H1 (cell line): ENCODE measurements at regions not wholly inside any gene's neighbourhood (a gene's known extent, or its start where the extent isn't known, plus 50 kb on each side); places are given as distances from the start of the nearest gene placed in this dataset.

Experiments used
- CTCF ChIA-PET: fragments of 300-600 bp; sonication (Branson Sonifier 250); formaldehyde crosslinking; loops from one replicate; lab custom pipeline; 2021; ENCODE audit not compliant: partially characterized antibody; lab: Charles Lee
- POLR2A ChIA-PET: fragments of 300-600 bp; sonication (Branson Sonifier 250); formaldehyde crosslinking; loops from one replicate; lab custom pipeline; 2021; ENCODE audit warnings: inconsistent platforms; ENCODE audit not compliant: partially characterized antibody; lab: Charles Lee
- DNase-seq, 2 experiments: peaks; one replicate each; pipeline versions ENCODE4 v3.0.0 to v3.0.0-alpha.2; 2010 to 2022; ENCODE audit warnings: low spot score in 2 of 2, low read depth in 1 of 2, mixed read lengths in 1 of 2
- FAIRE-seq: peaks from 2 replicates; lab custom pipeline; 2011; peaks lifted over from hg19 to GRCh38; lab: Jason Lieb, UNC
- H2AFZ ChIP-seq: 2 replicates; pipeline ENCODE4 v1.8.1; 2012; ENCODE audit warnings: low read length, inconsistent platforms
- H2AK5ac ChIP-seq: 2 replicates; pipeline ENCODE4 v1.6.1; 2013; ENCODE audit warnings: low read depth, low read length
- H2BK120ac ChIP-seq: replicated peaks from 2 replicates; pipeline ENCODE3; 2013; ENCODE audit warnings: low read depth, low read length, inconsistent platforms
- H2BK12ac ChIP-seq: 2 replicates; pipeline ENCODE4 v1.6.1; 2013; ENCODE audit warnings: low read depth, low read length
- H2BK15ac ChIP-seq: 2 replicates; pipeline ENCODE4 v1.6.1; 2013; ENCODE audit warnings: low read length
- H2BK20ac ChIP-seq: 2 replicates; pipeline ENCODE4 v1.6.1; 2013; ENCODE audit warnings: low read length
- H2BK5ac ChIP-seq: 2 replicates; pipeline ENCODE4 v1.6.1; 2013; ENCODE audit warnings: low read depth, low read length
- H3K14ac ChIP-seq: 2 replicates; pipeline ENCODE4 v1.6.1; 2013; ENCODE audit warnings: inconsistent platforms; ENCODE audit not compliant: insufficient read length
- H3K18ac ChIP-seq: 2 replicates; pipeline ENCODE4 v1.6.1; 2013; ENCODE audit warnings: low read length; ENCODE audit errors: extremely low read depth
- H3K23ac ChIP-seq: 2 replicates; pipeline ENCODE4 v1.6.1; 2013; ENCODE audit warnings: inconsistent platforms; ENCODE audit not compliant: insufficient read length
- H3K23me2 ChIP-seq: 2 replicates; pipeline ENCODE4 v1.6.1; 2013; ENCODE audit warnings: low read depth, low read length
- H3K27ac ChIP-seq: 2 replicates; pipeline ENCODE4 v1.6.1; 2011; ENCODE audit warnings: low read depth, low read length, inconsistent platforms
- H3K27me3 ChIP-seq, 4 experiments: replicated peaks in 1 of 4; 1 replicate in 1 of 4; 2 replicates in 3 of 4; pipeline versions ENCODE4 v1.6.1 to v1.8.1; 2011 to 2013; ENCODE audit warnings: low read length in 3 of 4, mild to moderate bottlenecking in 3 of 4, inconsistent platforms in 2 of 4, mixed read lengths in 2 of 4, moderate library complexity in 1 of 4; ENCODE audit not compliant: control insufficient read depth in 3 of 4, insufficient read depth in 3 of 4; ENCODE audit errors: extremely low read depth in 1 of 4
- H3K36me3 ChIP-seq, 4 experiments: 2 replicates each; pipeline versions ENCODE4 v1.6.1 to v1.8.1; 2011 to 2013; ENCODE audit warnings: mild to moderate bottlenecking in 4 of 4, low read length in 3 of 4, moderate library complexity in 2 of 4, control low read depth in 1 of 4, inconsistent platforms in 1 of 4; ENCODE audit not compliant: insufficient read depth in 4 of 4, control insufficient read depth in 2 of 4
- H3K4ac ChIP-seq: replicated peaks from 2 replicates; pipeline ENCODE3; 2013; ENCODE audit warnings: low read length, low read depth, mixed read lengths, inconsistent platforms; ENCODE audit not compliant: insufficient read length
- H3K4me1 ChIP-seq, 4 experiments: replicated peaks in 1 of 4; 1 replicate in 1 of 4; 2 replicates in 3 of 4; pipeline versions ENCODE4 v1.6.1 to v1.8.1; 2011 to 2013; ENCODE audit warnings: low read length in 3 of 4, inconsistent platforms in 2 of 4, mixed read lengths in 1 of 4; ENCODE audit not compliant: insufficient read depth in 4 of 4, control insufficient read depth in 3 of 4
- H3K4me2 ChIP-seq, 2 experiments: 2 replicates each; pipeline versions ENCODE4 v1.6.1 to v1.8.1; 2011 to 2013; ENCODE audit warnings: low read depth in 2 of 2, low read length in 2 of 2, control low read depth in 1 of 2, inconsistent platforms in 1 of 2, mild to moderate bottlenecking in 1 of 2; ENCODE audit not compliant: insufficient read depth in 1 of 2
- H3K4me3 ChIP-seq, 4 experiments: fragments of 200-600, 300-600 bp in 1 of 4; sonication (generic), shearing (Covaris generic), sonication (Bioruptor Twin) in 1 of 4; 2 replicates each; pipeline versions ENCODE4 v1.5.1 to v1.8.1; 2011 to 2016; ENCODE audit warnings: low read length in 4 of 4, low read depth in 3 of 4, control low read depth in 2 of 4, inconsistent platforms in 2 of 4, mild to moderate bottlenecking in 2 of 4, mixed read lengths in 1 of 4, moderate library complexity in 1 of 4; ENCODE audit not compliant: insufficient read depth in 2 of 4; ENCODE audit errors: extremely low read depth in 1 of 4
- H3K56ac ChIP-seq: replicated peaks from 2 replicates; pipeline ENCODE3; 2013; ENCODE audit warnings: low read depth, mild to moderate bottlenecking, mixed read lengths, low read length, inconsistent platforms; ENCODE audit not compliant: insufficient read length
- H3K79me1 ChIP-seq: 2 replicates; pipeline ENCODE4 v1.6.1; 2013; ENCODE audit warnings: low read depth, low read length, control low read depth
- H3K79me2 ChIP-seq, 2 experiments: 2 replicates each; pipeline versions ENCODE4 v1.6.1 to v1.8.1; 2012 to 2013; ENCODE audit warnings: low read length in 2 of 2, mild to moderate bottlenecking in 2 of 2, inconsistent platforms in 1 of 2; ENCODE audit not compliant: insufficient read depth in 2 of 2, control insufficient read depth in 1 of 2
- H3K9ac ChIP-seq, 4 experiments: replicated peaks in 1 of 4; 1 replicate in 1 of 4; 2 replicates in 3 of 4; pipeline versions ENCODE4 v1.6.1 to v1.8.1; 2011 to 2013; ENCODE audit warnings: low read depth in 3 of 4, low read length in 3 of 4, control low read depth in 2 of 4, mild to moderate bottlenecking in 2 of 4, moderate library complexity in 2 of 4, inconsistent platforms in 1 of 4; ENCODE audit errors: extremely low read depth in 1 of 4
- H3K9me3 ChIP-seq, 2 experiments: 2 replicates each; pipeline versions ENCODE4 v1.6.1 to v1.8.1; 2012 to 2013; ENCODE audit warnings: mild to moderate bottlenecking in 2 of 2, moderate library complexity in 2 of 2, control low read depth in 1 of 2, inconsistent platforms in 1 of 2, low read depth in 1 of 2, low read length in 1 of 2, mixed read lengths in 1 of 2; ENCODE audit not compliant: insufficient read depth in 2 of 2
- H4K20me1 ChIP-seq, 2 experiments: replicated peaks in 1 of 2; 2 replicates each; pipeline versions ENCODE3 to v1.8.1; 2011 to 2013; ENCODE audit warnings: inconsistent platforms in 2 of 2, low read length in 2 of 2, mild to moderate bottlenecking in 1 of 2; ENCODE audit not compliant: insufficient read depth in 2 of 2, control insufficient read depth in 1 of 2
- H4K5ac ChIP-seq: 2 replicates; pipeline ENCODE4 v1.6.1; 2013; ENCODE audit warnings: low read length, low read depth, mixed read lengths, inconsistent platforms; ENCODE audit not compliant: insufficient read length
- H4K8ac ChIP-seq: 2 replicates; pipeline ENCODE4 v1.8.0; 2013; ENCODE audit warnings: mild to moderate bottlenecking, moderate library complexity, low read length, inconsistent platforms; ENCODE audit not compliant: insufficient read depth; ENCODE audit errors: extremely low read depth
- H4K91ac ChIP-seq: replicated peaks from 2 replicates; pipeline ENCODE3; 2013; ENCODE audit warnings: low read length, mixed read lengths, inconsistent platforms; ENCODE audit not compliant: insufficient read length
- E2F6 ChIP-seq: IDR thresholded peaks from 2 replicates; pipeline ENCODE4 v1.6.1; 2012; ENCODE audit warnings: inconsistent platforms
- EGR1 ChIP-seq: IDR thresholded peaks from 2 replicates; pipeline ENCODE4 v1.6.1; 2011; ENCODE audit warnings: low read depth, low read length, borderline replicate concordance
- EP300 ChIP-seq, 2 experiments: IDR thresholded peaks; 1 replicate in 1 of 2; 2 replicates in 1 of 2; pipeline ENCODE4 v1.6.1; 2011 to 2012; ENCODE audit warnings: low read depth in 2 of 2, low read length in 2 of 2, mild to moderate bottlenecking in 2 of 2, borderline replicate concordance in 1 of 2, inconsistent platforms in 1 of 2, moderate library complexity in 1 of 2
- HDAC6 ChIP-seq: IDR thresholded peaks from one replicate; pipeline ENCODE4 v1.7.1; 2012; ENCODE audit warnings: low read depth, mild to moderate bottlenecking, inconsistent platforms, low read length, moderate library complexity
- KDM1A ChIP-seq: fragments of 200-600, 300-600 bp; sonication (generic); IDR thresholded peaks from 2 replicates; pipeline ENCODE4 v1.7.1; 2016; ENCODE audit warnings: mild to moderate bottlenecking, low read length, borderline replicate concordance
- MAFK ChIP-seq: IDR thresholded peaks from 2 replicates; pipeline ENCODE4 v1.6.1; 2012; ENCODE audit warnings: low read depth, mild to moderate bottlenecking, improper control_type of control experiment, low read length
- RAD21 ChIP-seq, 2 experiments: IDR thresholded peaks in 1 of 2; conservative IDR thresholded peaks in 1 of 2; 2 replicates each; pipeline ENCODE4 v1.6.1; 2011; ENCODE audit warnings: low read depth in 2 of 2, low read length in 2 of 2, improper control_type of control experiment in 1 of 2, inconsistent platforms in 1 of 2, mild to moderate bottlenecking in 1 of 2, moderate library complexity in 1 of 2
- SP1 ChIP-seq: IDR thresholded peaks from 2 replicates; pipeline ENCODE4 v1.6.1; 2011; ENCODE audit warnings: low read depth, low read length
- WGBS, 2 experiments: shearing (Covaris generic) in 1 of 2; methylation state at CpG; one replicate each; pipeline versions ENCODE4 v1.1.6 to v1.1.7; 2013 to 2015; ENCODE audit warnings: low lambda C conversion rate in 2 of 2, mixed read lengths in 2 of 2, inconsistent platforms in 1 of 2, low coverage in 1 of 2, missing lambda C conversion rate in 1 of 2; ENCODE audit not compliant: insufficient replicate concordance in 2 of 2, insufficient coverage in 1 of 2, insufficient read length in 1 of 2; ENCODE audit errors: extremely low coverage in 1 of 2, missing lambda C conversion rate in 1 of 2; 5-methylcytosine and 5-hydroxymethylcytosine counted together

DNA sequence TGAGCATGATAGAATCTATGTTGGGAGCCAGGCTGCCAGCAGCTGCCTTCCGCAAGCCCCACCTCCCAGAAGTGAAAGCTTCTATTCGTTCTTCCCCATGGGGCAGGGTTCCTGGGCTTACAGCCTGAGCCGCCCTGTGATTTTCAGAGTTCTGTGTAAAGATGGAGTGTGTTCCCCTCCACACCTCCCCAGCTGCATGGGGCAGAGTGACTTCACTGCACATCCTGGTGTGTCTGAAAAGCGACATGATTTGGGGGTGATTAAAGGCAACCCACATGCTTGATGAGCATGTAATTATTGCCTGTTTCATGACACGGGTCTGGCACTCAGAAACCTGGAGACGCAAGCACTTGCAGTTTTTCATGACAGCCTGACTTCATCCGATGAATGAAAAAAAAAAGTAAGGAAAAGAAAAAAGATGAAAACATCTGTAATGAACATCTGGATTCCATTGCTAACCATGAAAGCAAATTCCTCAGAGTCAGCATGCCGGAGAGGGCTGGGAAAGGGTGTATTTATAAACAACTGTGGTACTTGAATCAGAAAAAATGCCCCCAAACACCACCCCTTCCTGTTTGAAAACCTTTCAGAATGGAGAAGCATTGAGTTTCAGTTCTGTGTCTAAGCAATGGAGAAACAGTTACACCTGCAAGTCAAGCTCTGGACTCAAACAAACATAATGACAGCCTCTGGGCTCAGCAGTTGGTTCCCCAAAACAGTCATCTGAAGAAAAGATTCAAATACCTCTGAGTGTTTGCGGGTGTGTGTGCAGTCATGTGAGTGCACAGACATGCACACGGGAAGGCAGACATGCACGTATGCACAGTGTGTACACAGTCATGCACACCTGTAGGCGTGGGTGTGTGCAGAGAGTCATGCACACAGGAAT, 266.0 kb downstream of the ENGASE start:
- H3K79me1 ChIP-seq: no peaks in the 10 kb centered on the region
- no peak for TF ChIP-seq EGR1
- TF ChIP-seq SP1: no peak
- TF ChIP-seq E2F6: no peak
- no peak for TF ChIP-seq MAFK
- TF ChIP-seq EP300 (IDR thresholded peaks at IDR 0.05; ENCODE audit: borderline replicate concordance in 1 of 2, low read depth in 2 of 2, low read length in 2 of 2): no peak
- no peak for TF ChIP-seq HDAC6
- TF ChIP-seq KDM1A: no peak
- no peak for TF ChIP-seq RAD21 (IDR thresholded peaks at IDR 0.05 in 1 of 2, conservative IDR thresholded peaks at IDR 0.05 in 1 of 2; ENCODE audit: low read depth in 2 of 2, low read length in 2 of 2)
- H3K4ac ChIP-seq: no peak overlapping the region
- no peak overlapping the region for H3K23ac ChIP-seq
- FAIRE-seq (no peak), DNase-seq (no peak)
- no peak overlapping the region for H4K8ac ChIP-seq
- H3K79me2 ChIP-seq: no peaks in the 10 kb centered on the region
- no peak overlapping the region for H3K9ac ChIP-seq
- no peaks in the 10 kb centered on the region; a peak in 1 of 7 replicates for H3K27me3 ChIP-seq
- no peak overlapping the region for H4K5ac ChIP-seq
- H3K18ac ChIP-seq: no peak overlapping the region
- H4K20me1 ChIP-seq: peaks cover 0 to 2% of the 10 kb centered on the region in 2 experiments
- H2BK15ac ChIP-seq: no peak overlapping the region
- no peak overlapping the region for H3K4me3 ChIP-seq
- H2AFZ ChIP-seq: no peak overlapping the region
- ChIA-PET POLR2A (no interaction called here), CTCF (interaction anchor here (0.6 to 1.7 kb wide), 4 partner anchors 8 to 266 kb away, joined by 3 to 4 read pairs (median 4); no protein-coding TSS in a partner anchor)
- no peak overlapping the region for H2AK5ac ChIP-seq
- no peak overlapping the region for H2BK12ac ChIP-seq
- no peaks in the 10 kb centered on the region; a peak in 1 of 7 replicates for H3K4me1 ChIP-seq
- H3K14ac ChIP-seq: no peak overlapping the region
- H2BK5ac ChIP-seq: no peak overlapping the region
- no peak overlapping the region for H2BK120ac ChIP-seq
- no peak overlapping the region for H3K56ac ChIP-seq
- H2BK20ac ChIP-seq: no peak overlapping the region
- H3K9me3 ChIP-seq: 0 out of 4 replicates have a peak, but pooled peaks cover 0 to 5% of the 10 kb centered on the region in 2 experiments
- no peak overlapping the region for H3K4me2 ChIP-seq
- no peak overlapping the region for H3K27ac ChIP-seq
- WGBS, 2 experiments: 86% methylated on average over 12 of the region's 12 CpGs; no CpG with 5 or more reads in 1 of the 2 experiments
- no peaks in the 10 kb centered on the region for H3K23me2 ChIP-seq
- H4K91ac ChIP-seq: no peak overlapping the region
- no peaks in the 10 kb centered on the region for H3K36me3 ChIP-seq
